Bronchial epithelial cell (primary cell): ENCODE measurements at regions not wholly inside any gene's neighbourhood (a gene's known extent, or its start where the extent isn't known, plus 50 kb on each side); places are given as distances from the start of the nearest gene placed in this dataset.

Source experiments
- DNase-seq: peaks from one replicate; pipeline ENCODE4 v3.0.0-alpha.2; 2010; ENCODE audit warnings: low read depth
- FAIRE-seq: peaks from 2 replicates; lab custom pipeline; 2011; peaks lifted over from hg19 to GRCh38; lab: Jason Lieb, UNC
- H3K27me3 ChIP-seq: 2 replicates; pipeline ENCODE4 v1.5.1; 2011; ENCODE audit warnings: low read length; ENCODE audit not compliant: control insufficient read depth, insufficient read depth
- H3K36me3 ChIP-seq: 2 replicates; pipeline ENCODE4 v1.5.1; 2011; ENCODE audit warnings: low read length; ENCODE audit not compliant: control insufficient read depth, insufficient read depth
- H3K4me3 ChIP-seq: 2 replicates; pipeline ENCODE4 v1.5.1; 2011; ENCODE audit warnings: mild to moderate bottlenecking, low read depth, low read length, control low read depth
- TF ChIP-seq, protein P1 (sequence below): IDR thresholded peaks from 2 replicates; pipeline ENCODE4 v1.5.1; 2011; ENCODE audit warnings: mild to moderate bottlenecking, moderate library complexity, low read length, control low read depth, inconsistent platforms; ENCODE audit not compliant: insufficient read depth, severe bottlenecking

DNA sequence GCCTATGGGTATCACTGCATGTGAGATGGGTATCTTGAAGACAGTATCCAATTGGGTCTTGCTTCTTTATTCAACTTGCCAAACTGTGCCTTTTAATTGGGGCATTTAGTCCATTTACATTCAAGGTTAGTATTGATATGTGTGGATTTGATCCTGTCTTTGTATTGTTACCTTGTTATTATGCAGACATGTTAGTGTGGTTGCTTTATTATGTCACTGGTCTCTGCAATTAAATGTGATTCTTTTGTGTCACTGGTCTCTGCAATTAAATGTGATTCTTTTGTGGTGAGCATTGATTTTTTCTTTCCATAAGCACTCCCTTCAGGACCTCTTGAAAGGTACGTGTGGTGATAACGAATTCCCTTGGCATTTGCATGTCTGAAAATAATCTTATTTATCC, 357.8 kb upstream of the STEAP1 start:
- FAIRE-seq (no peak), DNase-seq (no peak)
- H3K36me3 ChIP-seq, result no peaks in the 10 kb centered on the region
- TF ChIP-seq, protein P1, sequence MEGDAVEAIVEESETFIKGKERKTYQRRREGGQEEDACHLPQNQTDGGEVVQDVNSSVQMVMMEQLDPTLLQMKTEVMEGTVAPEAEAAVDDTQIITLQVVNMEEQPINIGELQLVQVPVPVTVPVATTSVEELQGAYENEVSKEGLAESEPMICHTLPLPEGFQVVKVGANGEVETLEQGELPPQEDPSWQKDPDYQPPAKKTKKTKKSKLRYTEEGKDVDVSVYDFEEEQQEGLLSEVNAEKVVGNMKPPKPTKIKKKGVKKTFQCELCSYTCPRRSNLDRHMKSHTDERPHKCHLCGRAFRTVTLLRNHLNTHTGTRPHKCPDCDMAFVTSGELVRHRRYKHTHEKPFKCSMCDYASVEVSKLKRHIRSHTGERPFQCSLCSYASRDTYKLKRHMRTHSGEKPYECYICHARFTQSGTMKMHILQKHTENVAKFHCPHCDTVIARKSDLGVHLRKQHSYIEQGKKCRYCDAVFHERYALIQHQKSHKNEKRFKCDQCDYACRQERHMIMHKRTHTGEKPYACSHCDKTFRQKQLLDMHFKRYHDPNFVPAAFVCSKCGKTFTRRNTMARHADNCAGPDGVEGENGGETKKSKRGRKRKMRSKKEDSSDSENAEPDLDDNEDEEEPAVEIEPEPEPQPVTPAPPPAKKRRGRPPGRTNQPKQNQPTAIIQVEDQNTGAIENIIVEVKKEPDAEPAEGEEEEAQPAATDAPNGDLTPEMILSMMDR, result no peak
- H3K27me3 ChIP-seq, result no peaks in the 10 kb centered on the region
- H3K4me3 ChIP-seq, result no peak overlapping the region

DNA sequence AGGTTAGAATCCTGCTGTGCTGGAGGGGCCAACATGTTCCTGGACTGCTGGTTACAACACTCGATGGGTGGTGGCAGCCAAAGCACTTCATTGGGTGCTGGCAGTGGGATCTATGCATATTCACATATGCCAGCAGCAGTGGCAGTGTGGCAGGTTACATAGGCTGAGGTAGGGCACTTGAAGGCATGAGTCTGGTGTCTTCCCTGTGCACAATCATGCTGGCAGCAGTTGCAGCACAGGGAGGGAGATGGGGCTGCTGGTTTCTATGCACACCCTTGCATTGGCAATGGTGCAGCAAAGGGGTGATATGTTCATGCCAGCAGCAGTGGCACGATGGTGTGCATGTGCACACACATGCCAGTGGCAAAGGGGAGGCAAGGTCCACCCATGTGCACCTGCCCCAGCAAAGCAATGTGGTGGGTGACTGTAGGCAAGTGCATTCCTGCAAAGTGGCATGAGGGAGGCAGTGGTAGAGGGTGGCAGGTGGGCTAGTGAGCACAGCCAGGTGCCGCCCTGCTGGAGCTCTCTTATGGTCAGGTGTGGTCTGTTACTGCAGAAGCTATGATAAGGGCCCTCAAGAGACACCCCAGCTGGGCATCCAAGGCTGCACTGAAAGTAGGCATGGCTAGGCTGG, 356.2 kb upstream of the STEAP1 start:
- H3K36me3 ChIP-seq, result no peaks in the 10 kb centered on the region
- FAIRE-seq (no peak), DNase-seq (no peak)
- TF ChIP-seq, protein P1, result no peak
- H3K27me3 ChIP-seq, result no peaks in the 10 kb centered on the region
- no peak overlapping the region for H3K4me3 ChIP-seq

DNA sequence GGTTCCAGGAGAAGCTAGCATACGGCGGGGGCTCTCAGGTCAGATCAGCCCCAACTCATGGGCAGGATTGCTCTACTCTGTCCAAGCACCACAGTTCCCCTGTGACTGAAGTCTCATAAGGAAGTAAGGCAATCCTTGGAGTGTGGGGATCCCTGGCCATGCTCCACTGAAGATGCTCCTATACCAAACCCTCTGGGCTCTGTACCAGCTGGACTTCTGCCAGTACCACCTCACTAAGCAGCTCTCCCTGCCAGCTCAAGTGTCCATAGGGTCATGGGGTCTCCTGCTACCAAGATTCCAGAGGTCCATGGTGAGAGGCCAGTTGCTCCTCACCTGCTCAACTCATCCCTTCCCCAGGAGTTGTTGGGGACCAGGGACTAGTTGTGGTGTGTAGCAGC, 355.7 kb upstream of the STEAP1 start:
- DNase-seq (no peak), FAIRE-seq (no peak)
- H3K4me3 ChIP-seq, result no peak overlapping the region
- TF ChIP-seq, protein P1, result no peak
- H3K36me3 ChIP-seq, result no peaks in the 10 kb centered on the region
- H3K27me3 ChIP-seq, result no peaks in the 10 kb centered on the region

DNA sequence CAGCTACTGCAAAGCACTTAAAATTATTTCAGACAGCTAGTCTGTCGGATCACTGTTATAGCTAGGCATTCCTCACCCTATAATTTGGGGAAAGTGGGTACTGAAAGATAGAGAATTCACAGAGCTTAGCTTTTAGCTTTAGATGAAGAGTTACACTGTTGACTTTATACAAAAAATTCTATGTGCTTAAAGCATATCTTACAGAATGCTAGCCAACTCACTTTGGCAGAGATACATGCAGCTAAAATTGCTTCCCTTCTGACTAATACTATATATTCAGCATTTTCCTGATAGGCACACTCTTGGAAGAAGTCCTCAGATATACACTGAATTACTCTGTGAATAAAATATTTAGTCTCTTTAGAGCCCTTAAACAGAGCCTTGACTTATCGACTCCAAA, 353.5 kb upstream of the STEAP1 start:
- DNase-seq, result no peak
- no peak overlapping the region for H3K4me3 ChIP-seq
- no peak for FAIRE-seq
- no peaks in the 10 kb centered on the region for H3K36me3 ChIP-seq
- no peaks in the 10 kb centered on the region for H3K27me3 ChIP-seq
- TF ChIP-seq, protein P1, result no peak

DNA sequence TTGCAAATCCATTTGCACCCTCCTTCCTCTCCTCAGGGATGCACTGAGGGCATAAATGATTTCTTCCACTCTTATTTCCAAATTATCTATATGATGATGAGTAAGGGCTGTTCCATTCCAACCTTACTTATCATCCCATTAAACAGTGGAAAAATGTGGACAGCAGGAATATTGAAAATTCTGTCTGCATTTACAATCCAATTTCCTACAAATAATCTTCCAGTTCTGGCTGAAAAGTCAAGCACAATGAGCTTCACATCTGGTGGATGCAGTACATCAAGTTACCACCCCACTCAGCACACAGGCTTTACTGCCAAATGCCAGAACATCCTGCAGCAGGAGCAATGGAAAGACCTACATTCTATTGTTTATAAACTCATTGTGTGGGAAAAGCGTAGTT, 345.0 kb upstream of the STEAP1 start:
- FAIRE-seq (no peak), DNase-seq (no peak)
- H3K27me3 ChIP-seq, result no peaks in the 10 kb centered on the region
- TF ChIP-seq, protein P1, result no peak
- H3K4me3 ChIP-seq, result no peak overlapping the region
- no peaks in the 10 kb centered on the region for H3K36me3 ChIP-seq

DNA sequence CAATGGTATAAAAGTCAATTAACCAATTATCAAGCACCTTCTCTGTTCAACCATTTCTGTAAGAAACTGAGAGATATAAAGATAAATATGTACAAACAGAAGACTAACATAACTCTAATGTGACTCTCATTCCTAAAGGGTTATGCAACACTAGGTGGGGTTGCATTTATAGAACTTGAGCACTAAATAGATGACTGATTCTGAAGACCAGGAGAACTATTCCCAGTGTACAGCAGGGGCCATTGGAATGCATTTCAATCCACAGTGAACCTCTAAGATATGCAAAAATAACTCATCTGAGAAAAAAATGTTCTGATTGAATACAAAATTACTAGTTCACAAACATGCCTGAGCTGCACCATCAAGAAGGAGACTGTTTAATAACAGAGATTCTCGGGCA, 341.2 kb upstream of the STEAP1 start:
- TF ChIP-seq, protein P1, result no peak
- H3K36me3 ChIP-seq, result no peaks in the 10 kb centered on the region
- no peak overlapping the region for H3K4me3 ChIP-seq
- FAIRE-seq (no peak), DNase-seq (no peak)
- H3K27me3 ChIP-seq, result no peaks in the 10 kb centered on the region
